K562 (cell line): ENCODE measurements at regions not wholly inside any gene's neighbourhood (a gene's known extent, or its start where the extent isn't known, plus 50 kb on each side); places are given as distances from the start of the nearest gene placed in this dataset.

Experiments
- ATAC-seq: fragments of 200-7000 bp; cut with Tn5 transposase; 3 replicates; pipeline ENCODE4 v1.9.1; 2020; ENCODE audit warnings: moderate library complexity
- BruUV-seq: library from RNA; stranded (reverse); fragments of 400-500 nt; replicated peaks from 2 replicates; lab custom pipeline; 2021; lab: Mats Ljungman, UMichigan
- CTCF ChIA-PET: fragments of 300-600 bp; formaldehyde crosslinking; extraction: SDS; loops from one replicate; lab custom pipeline; 2021; ENCODE audit warnings: low intra/inter-chr PET ratio; lab: Yijun Ruan, JAX
- POLR2A ChIA-PET: fragments of 300-600, 350-650 bp; sonication (Branson Sonifier 250); formaldehyde crosslinking; extraction: SDS; loops from one replicate; lab custom pipeline; 2021; ENCODE audit warnings: antibody characterized with exemption, inconsistent platforms; lab: Yijun Ruan, JAX
- DNase-seq, 4 experiments: peaks; one replicate each; pipeline versions ENCODE4 v3.0.0 to v3.0.0-alpha.2; 2011 to 2018; ENCODE audit warnings: low spot score in 3 of 4, mixed read lengths in 3 of 4; ENCODE audit errors: extremely low read depth in 1 of 4
- FAIRE-seq: peaks from 2 replicates; lab custom pipeline; 2011; peaks lifted over from hg19 to GRCh38; lab: Jason Lieb, UNC
- H2AFZ ChIP-seq: 2 replicates; pipeline ENCODE4 v1.6.0; 2011; ENCODE audit warnings: low read depth, low read length, control low read depth, inconsistent platforms
- H3K27ac ChIP-seq: fragments of 200-600 bp; 3 replicates; pipeline ENCODE4 v1.8.0; 2011; ENCODE audit warnings: low read depth, mild to moderate bottlenecking, control low read depth, inconsistent platforms, low read length, moderate library complexity, mixed read lengths; ENCODE audit errors: extremely low read depth
- H3K27me3 ChIP-seq, 2 experiments: fragments of 300-600 bp in 1 of 2; 2 replicates in 1 of 2; 3 replicates in 1 of 2; pipeline versions ENCODE4 v1.6.0 to v1.8.0; 2011; ENCODE audit warnings: inconsistent platforms in 2 of 2, low read length in 2 of 2, mild to moderate bottlenecking in 1 of 2, mixed read lengths in 1 of 2, moderate library complexity in 1 of 2; ENCODE audit not compliant: control insufficient read depth in 2 of 2, insufficient read depth in 2 of 2
- H3K36me3 ChIP-seq: fragments of 300-600 bp; 3 replicates; pipeline ENCODE4 v1.8.0; 2011; ENCODE audit warnings: mild to moderate bottlenecking, low read length, inconsistent platforms; ENCODE audit not compliant: control insufficient read depth, insufficient read depth
- H3K4me1 ChIP-seq, 2 experiments: fragments of 200-600 bp in 1 of 2; replicated peaks in 1 of 2; 2 replicates in 1 of 2; 3 replicates in 1 of 2; pipeline versions ENCODE4 v1.5.1 to v1.8.0; 2011; ENCODE audit warnings: inconsistent platforms in 2 of 2, low read length in 2 of 2, mild to moderate bottlenecking in 1 of 2, mixed read lengths in 1 of 2, moderate library complexity in 1 of 2; ENCODE audit not compliant: control insufficient read depth in 2 of 2, insufficient read depth in 2 of 2
- H3K4me2 ChIP-seq: 2 replicates; pipeline ENCODE4 v1.6.1; 2011; ENCODE audit warnings: low read length, control low read depth, inconsistent platforms, mixed read lengths; ENCODE audit not compliant: insufficient read depth
- H3K4me3 ChIP-seq: fragments of 200-600 bp; sonication (generic), shearing (Covaris generic); 2 replicates; pipeline ENCODE4 v1.5.1; 2016; ENCODE audit warnings: control low read depth, inconsistent platforms
- H3K79me2 ChIP-seq: fragments of 200-600 bp; 3 replicates; pipeline ENCODE4 v1.8.0; 2011; ENCODE audit warnings: low read length, inconsistent platforms; ENCODE audit not compliant: control insufficient read depth, insufficient read depth
- H3K9ac ChIP-seq, 2 experiments: 2 replicates each; pipeline versions ENCODE4 v1.6.0 to v1.6.1; 2011; ENCODE audit warnings: low read depth in 2 of 2, low read length in 2 of 2, control low read depth in 1 of 2, inconsistent platforms in 1 of 2, mild to moderate bottlenecking in 1 of 2, mixed read lengths in 1 of 2; ENCODE audit not compliant: insufficient read depth in 1 of 2
- H3K9me1 ChIP-seq: one replicate; pipeline ENCODE4 v1.6.0; 2011; ENCODE audit warnings: inconsistent platforms, mild to moderate bottlenecking, low read length, moderate library complexity; ENCODE audit not compliant: control insufficient read depth, insufficient read depth
- H3K9me3 ChIP-seq: replicated peaks from 2 replicates; pipeline ENCODE4 v1.5.1; 2011; ENCODE audit warnings: low read depth, low read length, inconsistent platforms; ENCODE audit not compliant: control insufficient read depth, insufficient read depth
- H4K20me1 ChIP-seq: replicated peaks from 2 replicates; pipeline ENCODE4 v1.6.1; 2011; ENCODE audit warnings: low read length, inconsistent platforms, mixed read lengths; ENCODE audit not compliant: control insufficient read depth, insufficient read depth
- BACH1 ChIP-seq: fragments of 200-800 bp; sonication (Bioruptor generic); IDR thresholded peaks from 2 replicates; pipeline ENCODE4 v1.6.1; 2016; ENCODE audit warnings: missing genetic modification characterization, missing compliant biosample characterization
- CBX1 ChIP-seq: sonication (generic); IDR thresholded peaks from 2 replicates; pipeline ENCODE4 v1.6.1; 2016; ENCODE audit warnings: antibody characterized with exemption, low read depth, mild to moderate bottlenecking
- CBX5 ChIP-seq: IDR thresholded peaks from 2 replicates; pipeline ENCODE4 v1.6.1; 2014; ENCODE audit warnings: low read depth, borderline replicate concordance
- ETS1 ChIP-seq: conservative IDR thresholded peaks from 2 replicates; pipeline ENCODE4 v1.6.1; 2011; ENCODE audit warnings: low read depth, mild to moderate bottlenecking, low read length; ENCODE audit not compliant: control insufficient read depth
- HDGF ChIP-seq: fragments of 450-650 bp; IDR thresholded peaks from 2 replicates; pipeline ENCODE4 v1.6.1; 2016
- HLTF ChIP-seq: fragments of 450-650 bp; IDR thresholded peaks from 2 replicates; pipeline ENCODE4 v1.6.1; 2016
- HMGN3 ChIP-seq: IDR thresholded peaks from 2 replicates; pipeline ENCODE4 v1.6.1; 2011; ENCODE audit warnings: borderline replicate concordance, low read depth, mild to moderate bottlenecking, mixed read lengths, low read length; ENCODE audit not compliant: insufficient read length; ENCODE audit errors: extremely low read depth
- ILK ChIP-seq: fragments of 450-650 bp; IDR thresholded peaks from 2 replicates; pipeline ENCODE4 v1.6.1; 2016; ENCODE audit warnings: missing genetic modification characterization, low read depth, mild to moderate bottlenecking, missing compliant biosample characterization, moderate library complexity, borderline replicate concordance
- MAZ ChIP-seq, 2 experiments: fragments of 450-650 bp in 1 of 2; sonication (generic) in 1 of 2; formaldehyde crosslinking; IDR thresholded peaks in 1 of 2; conservative IDR thresholded peaks in 1 of 2; 2 replicates each; pipeline versions ENCODE4 v1.4.0 to v1.5.0; 2020; ENCODE audit warnings: mild to moderate bottlenecking in 1 of 2, missing genetic modification reagents in 1 of 2
- MTF1 ChIP-seq: fragments of 250-450 bp; sonication (Bioruptor Pico); IDR thresholded peaks from 2 replicates; pipeline ENCODE4 v1.9.0; 2021; ENCODE audit warnings: moderate library complexity, mild to moderate bottlenecking, inconsistent platforms, borderline replicate concordance
- PML ChIP-seq: IDR thresholded peaks from 2 replicates; pipeline ENCODE4 v1.6.1; 2012; ENCODE audit warnings: low read length, inconsistent platforms
- SAFB2 ChIP-seq: fragments of 200-400 bp; formaldehyde crosslinking; IDR thresholded peaks from 2 replicates; pipeline ENCODE4 v1.6.1; 2018; ENCODE audit warnings: borderline replicate concordance, low read length, low read depth, moderate library complexity; ENCODE audit not compliant: severe bottlenecking
- SNRNP70 ChIP-seq: fragments of 200-400 bp; formaldehyde crosslinking; optimal IDR thresholded peaks from 2 replicates; pipeline ENCODE3; 2017; ENCODE audit warnings: low read depth, low read length
- TGIF2 ChIP-seq: sonication (generic); formaldehyde crosslinking; IDR thresholded peaks from 2 replicates; pipeline ENCODE4 v1.8.1; 2022; ENCODE audit warnings: mild to moderate bottlenecking, missing genetic modification reagents, moderate library complexity
- ZEB2 ChIP-seq: fragments of 450-650 bp; IDR thresholded peaks from 2 replicates; pipeline ENCODE4 v1.6.1; 2016
- ZNF197 ChIP-seq: fragments of 200-800 bp; sonication (Bioruptor generic); IDR thresholded peaks from 2 replicates; pipeline ENCODE4 v1.6.1; 2016; ENCODE audit warnings: low read depth, missing genetic modification characterization, missing compliant biosample characterization
- ZNF3 ChIP-seq: fragments of 250-450 bp; sonication (Bioruptor Pico); IDR thresholded peaks from 2 replicates; pipeline ENCODE4 v1.5.0; 2021; ENCODE audit warnings: mild to moderate bottlenecking, moderate library complexity
- ZNF561 ChIP-seq: fragments of 450-650 bp; formaldehyde crosslinking; conservative IDR thresholded peaks from 2 replicates; pipeline ENCODE4 v1.4.0; 2020; ENCODE audit warnings: mild to moderate bottlenecking, moderate library complexity
- ZNF695 ChIP-seq: fragments of 450-650 bp; formaldehyde crosslinking; IDR thresholded peaks from 2 replicates; pipeline ENCODE4 v1.4.0; 2020; ENCODE audit warnings: mild to moderate bottlenecking, moderate library complexity
- WGBS: fragments of 100-300 bp; shearing (Covaris generic); methylation state at CpG from one replicate; pipeline ENCODE4 v1.1.6; 2016; ENCODE audit warnings: low coverage, mixed read lengths; ENCODE audit not compliant: insufficient coverage; ENCODE audit errors: missing lambda C conversion rate; 5-methylcytosine and 5-hydroxymethylcytosine counted together
- in situ Hi-C: fragments of 300-500 bp; cut with MboI; formaldehyde crosslinking; loops from 4 replicates; pipeline ENCODE4 v1.15.0; 2018; ENCODE audit warnings: inconsistent platforms, mixed read lengths
- intact Hi-C: fragments of 100-400 bp; cut with micrococcal nuclease; formaldehyde crosslinking; loops from 2 replicates; pipeline ENCODE4 v1.14.2; 2022

GRCh38 chr6:21306546-21306945 lies 287.0 kb upstream of the SOX4 start:
- ATAC-seq = no peak
- H3K4me1 ChIP-seq = no peaks in the 10 kb centered on the region
- no peak overlapping the region for H2AFZ ChIP-seq
- DNase-seq = no peak
- H3K9ac ChIP-seq = no peak overlapping the region
- H3K27me3 ChIP-seq = peaks cover 18 to 21% of the 10 kb centered on the region in 2 experiments; a peak in 4 of 5 replicates
- no peaks in the 10 kb centered on the region for H3K9me3 ChIP-seq
- no peak overlapping the region for H3K27ac ChIP-seq
- TF ChIP-seq TGIF2 (CRISPR knock-in tag) (no peak), HMGN3 (no peak), CBX1 (no peak), PML (no peak), SNRNP70 (no peak), BACH1 (tag) (no peak), CBX5 (no peak), ZEB2 (no peak)
- CTCF ChIA-PET = no interaction called here
- intact Hi-C loops (no loop called here), in situ Hi-C loops (no loop called here)
- 0% methylated on average over 4 of the region's 4 CpGs for WGBS
- no peak overlapping the region for H3K4me3 ChIP-seq
- FAIRE-seq = no peak
- H3K9me1 ChIP-seq = no peaks in the 10 kb centered on the region
- no peaks in the 10 kb centered on the region for H4K20me1 ChIP-seq
- no TSS peak for BruUV-seq
- H3K36me3 ChIP-seq = no peaks in the 10 kb centered on the region
- no peak overlapping the region for H3K4me2 ChIP-seq
- POLR2A ChIA-PET = no interaction called here
- H3K79me2 ChIP-seq = no peaks in the 10 kb centered on the region

GRCh38 chr6:21309807-21310221 lies 283.7 kb upstream of the SOX4 start:
- no peaks in the 10 kb centered on the region for H3K9me3 ChIP-seq
- DNase-seq (no peak), FAIRE-seq (no peak), ATAC-seq (no peak)
- intact Hi-C loops (no loop called here), in situ Hi-C loops (no loop called here)
- no peak overlapping the region for H2AFZ ChIP-seq
- peaks cover 20 to 42% of the 10 kb centered on the region in 2 experiments for H3K27me3 ChIP-seq
- H3K27ac ChIP-seq = no peak overlapping the region
- no peak overlapping the region for H3K9ac ChIP-seq
- POLR2A ChIA-PET = interaction anchor here (0.7 kb wide), 1 partner anchor 23 kb away, joined by 3 read pairs; no protein-coding TSS in a partner anchor
- H4K20me1 ChIP-seq = no peaks in the 10 kb centered on the region
- H3K4me3 ChIP-seq = no peak overlapping the region
- H3K79me2 ChIP-seq = no peaks in the 10 kb centered on the region
- no peak overlapping the region for H3K4me2 ChIP-seq
- H3K36me3 ChIP-seq = no peaks in the 10 kb centered on the region
- no peaks in the 10 kb centered on the region for H3K9me1 ChIP-seq
- WGBS = 1% methylated on average over 11 of the region's 11 CpGs
- no peaks in the 10 kb centered on the region for H3K4me1 ChIP-seq
- no TSS peak for BruUV-seq
- CTCF ChIA-PET = no interaction called here
- no peak for TF ChIP-seq ILK (tag)
- TF ChIP-seq ETS1 = no peak
- TF ChIP-seq ZNF197 (CRISPR knock-in tag) = no peak
- TF ChIP-seq ZNF561 (CRISPR knock-in tag) = no peak
- no peak for TF ChIP-seq HDGF
- no peak for TF ChIP-seq HLTF
- TF ChIP-seq SAFB2 = no peak
- TF ChIP-seq MTF1 (CRISPR knock-in tag) = no peak
- TF ChIP-seq ZNF695 (CRISPR knock-in tag) = no peak
- TF ChIP-seq ZNF3 (CRISPR knock-in tag) = no peak
- no peak for TF ChIP-seq MAZ (CRISPR knock-in tag; conservative IDR thresholded peaks at IDR 0.05 in 1 of 2, IDR thresholded peaks at IDR 0.05 in 1 of 2)
